Activated CD4-positive, alpha-beta T cell treated with anti-CD3 and anti-CD28 coated beads, Interleukin-2, amount 50 U/mL, for 1 hour (primary cell): ENCODE measurements at regions not wholly inside any gene's neighbourhood (a gene's known extent, or its start where the extent isn't known, plus 50 kb on each side); places are given as distances from the start of the nearest gene placed in this dataset.
"Not testable (repeated sequence)": the region's sequence is repeated elsewhere in the genome, so short reads cannot be mapped to it uniquely, and the experiment has no call there.

Source experiments
- DNase-seq: peaks from one replicate; pipeline ENCODE4 v3.0.0-alpha.2; 2020

- no peak for DNase-seq
Measured at GRCh38 chr17:71769850-71770249, 351.0 kb upstream of the SOX9 start.

GRCh38 chr17:71777048-71777640 lies 343.7 kb upstream of the SOX9 start:
- no peak for DNase-seq

- DNase-seq, result no peak
Measured at GRCh38 chr17:71779482-71779881, 341.3 kb upstream of the SOX9 start.

- DNase-seq, result no peak
Measured at GRCh38 chr17:71780596-71780995, 340.2 kb upstream of the SOX9 start.

GRCh38 chr17:71782021-71782420 lies 338.8 kb upstream of the SOX9 start:
- DNase-seq, result not testable (repeated sequence)

GRCh38 chr17:71790791-71791190 lies 330.0 kb upstream of the SOX9 start:
- DNase-seq, result no peak

- DNase-seq, result no peak
Measured at GRCh38 chr17:71791311-71791710, 329.5 kb upstream of the SOX9 start.

GRCh38 chr17:71792966-71793365 lies 327.9 kb upstream of the SOX9 start:
- no peak for DNase-seq

- no peak for DNase-seq
Measured at GRCh38 chr17:71793518-71793917, 327.3 kb upstream of the SOX9 start.

- no peak for DNase-seq
Measured at GRCh38 chr17:71798701-71799100, 322.1 kb upstream of the SOX9 start.

GRCh38 chr17:71799657-71800056 lies 321.2 kb upstream of the SOX9 start:
- DNase-seq, result no peak

GRCh38 chr17:71801301-71801700 lies 319.5 kb upstream of the SOX9 start:
- no peak for DNase-seq

- no peak for DNase-seq
Measured at GRCh38 chr17:71802663-71803062, 318.2 kb upstream of the SOX9 start.

- no peak for DNase-seq
Measured at GRCh38 chr17:71803656-71804284, 317.1 kb upstream of the SOX9 start.

GRCh38 chr17:71809537-71809936 lies 311.3 kb upstream of the SOX9 start:
- no peak for DNase-seq

- DNase-seq, result not testable (repeated sequence)
Measured at GRCh38 chr17:71813861-71814260, 307.0 kb upstream of the SOX9 start.

GRCh38 chr17:71821511-71821910 lies 299.3 kb upstream of the SOX9 start:
- no peak for DNase-seq

- no peak for DNase-seq
Measured at GRCh38 chr17:71824671-71825070, 296.1 kb upstream of the SOX9 start.

- DNase-seq, result no peak
Measured at GRCh38 chr17:71825687-71826086, 295.1 kb upstream of the SOX9 start.

- DNase-seq, result no peak
Measured at GRCh38 chr17:71828182-71828596, 292.6 kb upstream of the SOX9 start.

- no peak for DNase-seq
Measured at GRCh38 chr17:71830866-71831265, 290.0 kb upstream of the SOX9 start.

GRCh38 chr17:71842986-71843385 lies 277.8 kb upstream of the SOX9 start:
- no peak for DNase-seq

GRCh38 chr17:71845337-71845736 lies 275.5 kb upstream of the SOX9 start:
- DNase-seq, result no peak

- no peak for DNase-seq
Measured at GRCh38 chr17:71846561-71847110, 274.2 kb upstream of the SOX9 start.
